GM19328 (cell line): ENCODE measurements at regions not wholly inside any gene's neighbourhood (a gene's known extent, or its start where the extent isn't known, plus 50 kb on each side); places are given as distances from the start of the nearest gene placed in this dataset.

ENCODE experiments used
- ATAC-seq: cut with Tn5 transposase; IDR thresholded peaks from one replicate; pipeline ENCODE4 v1.9.1; 2021; ENCODE audit warnings: mild to moderate bottlenecking, moderate library complexity; ENCODE audit not compliant: unreplicated experiment

DNA sequence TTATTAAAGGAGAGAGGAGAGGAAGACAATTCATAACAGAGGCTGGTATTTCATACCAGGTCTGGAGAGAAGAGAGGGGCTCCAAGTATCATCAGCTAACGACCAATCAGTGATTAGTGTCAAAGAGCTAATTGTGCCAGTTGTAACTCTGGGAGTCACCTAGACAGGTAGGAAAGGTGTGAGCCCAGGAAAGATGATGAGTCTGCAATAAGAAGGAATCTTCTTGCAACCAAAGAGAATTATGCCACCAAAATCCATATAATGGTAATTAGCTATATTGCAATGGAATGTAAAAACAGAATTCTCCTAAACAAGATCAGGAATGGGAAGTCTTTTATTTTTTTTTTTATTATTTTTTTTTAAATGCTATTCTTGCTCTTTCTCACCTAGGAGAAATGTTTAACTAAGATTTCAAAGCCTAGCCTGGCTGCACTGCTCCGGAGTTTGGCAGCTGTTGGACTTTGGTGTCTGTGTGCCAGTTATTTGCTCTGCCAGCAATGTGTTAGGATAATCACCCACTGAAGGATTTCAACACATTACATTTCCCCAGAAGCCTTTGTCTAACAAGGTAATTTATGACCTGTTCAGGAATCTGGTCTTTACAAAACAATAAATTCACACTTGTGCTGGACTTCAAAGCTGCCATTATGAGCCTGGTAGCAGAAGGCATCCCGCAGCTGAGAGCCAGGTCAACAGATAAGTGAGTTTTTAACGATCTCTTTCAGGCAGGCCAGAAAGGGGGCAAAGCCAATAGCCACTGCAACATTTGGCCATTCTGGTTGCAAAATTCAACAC lies 89.4 kb downstream of the FOXB1 start:
- no peak for ATAC-seq

DNA sequence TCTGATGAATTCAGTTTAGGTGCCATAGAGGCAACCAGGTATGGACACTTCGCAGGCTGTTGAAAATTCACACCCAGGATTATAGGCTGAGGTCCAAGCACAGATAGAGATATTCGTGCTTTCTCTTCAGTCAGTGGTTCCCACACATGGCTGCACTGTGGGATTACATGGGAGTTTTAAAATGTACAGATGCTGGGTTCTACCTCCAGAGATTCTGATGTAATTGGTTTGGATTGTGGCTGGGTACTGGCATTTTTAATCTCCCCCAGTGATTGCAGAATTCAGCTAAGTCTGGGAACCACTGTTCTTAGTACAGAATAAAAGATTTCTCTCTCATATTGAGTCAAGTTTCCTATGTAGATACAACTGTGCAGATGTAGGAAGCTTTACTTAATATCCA lies 91.6 kb downstream of the FOXB1 start:
- no peak for ATAC-seq

DNA sequence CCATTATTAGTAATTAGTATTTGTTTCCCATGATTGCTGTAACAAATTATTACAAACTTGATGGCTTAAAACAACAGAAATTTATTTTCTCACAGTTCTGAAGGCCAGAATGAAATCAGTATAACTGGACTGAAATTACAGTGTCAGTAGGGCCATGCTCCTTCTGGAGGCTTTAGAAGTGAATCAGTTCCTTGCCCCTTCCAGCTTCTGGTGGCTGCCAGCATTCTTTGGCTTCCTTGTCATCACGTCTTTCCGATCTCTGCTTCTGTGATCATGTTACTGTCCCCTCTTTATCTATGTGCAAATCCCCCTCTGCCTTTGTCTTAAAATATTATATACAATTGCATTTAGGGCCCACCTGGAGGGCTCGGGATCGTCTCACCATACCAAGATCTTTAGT lies 92.0 kb downstream of the FOXB1 start:
- ATAC-seq: no peak

DNA sequence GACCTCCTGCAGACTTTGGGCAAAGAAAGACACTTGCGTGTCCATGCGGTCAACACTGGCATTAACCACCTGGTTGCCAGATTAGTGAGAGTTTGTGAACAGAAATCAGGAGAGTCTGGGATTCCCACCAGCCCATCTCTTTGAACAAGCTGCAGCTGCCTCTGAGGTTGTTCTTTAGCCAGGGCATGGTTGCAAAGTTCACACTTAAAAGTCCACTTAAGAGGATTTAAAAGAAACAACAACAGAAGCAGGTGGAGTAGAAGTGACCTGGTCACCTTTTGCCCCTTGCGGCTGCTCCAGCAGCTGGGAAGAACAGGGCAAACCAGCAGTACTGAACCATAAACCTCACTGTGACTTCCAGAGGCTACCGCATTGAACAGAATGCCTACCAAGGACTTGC lies 97.3 kb downstream of the FOXB1 start:
- ATAC-seq: no peak

DNA sequence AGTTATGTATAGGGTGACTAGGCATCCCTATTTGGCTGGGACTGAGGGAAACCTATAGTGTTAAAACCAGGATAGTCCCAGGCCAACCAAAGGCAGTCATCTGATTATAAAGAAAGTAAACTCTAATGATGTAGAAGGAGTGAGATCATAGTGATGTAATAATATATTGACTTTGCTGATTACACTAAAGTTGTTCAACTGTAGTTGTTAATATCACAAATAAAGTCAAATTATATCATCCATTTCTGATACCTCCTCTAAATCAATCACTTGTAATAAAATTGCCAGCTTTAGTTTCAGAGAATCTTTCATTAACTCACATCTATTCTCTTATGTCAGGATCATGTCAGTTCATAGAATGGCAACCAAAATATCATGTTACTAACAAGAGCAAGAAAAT lies 98.6 kb downstream of the FOXB1 start:
- no peak for ATAC-seq

DNA sequence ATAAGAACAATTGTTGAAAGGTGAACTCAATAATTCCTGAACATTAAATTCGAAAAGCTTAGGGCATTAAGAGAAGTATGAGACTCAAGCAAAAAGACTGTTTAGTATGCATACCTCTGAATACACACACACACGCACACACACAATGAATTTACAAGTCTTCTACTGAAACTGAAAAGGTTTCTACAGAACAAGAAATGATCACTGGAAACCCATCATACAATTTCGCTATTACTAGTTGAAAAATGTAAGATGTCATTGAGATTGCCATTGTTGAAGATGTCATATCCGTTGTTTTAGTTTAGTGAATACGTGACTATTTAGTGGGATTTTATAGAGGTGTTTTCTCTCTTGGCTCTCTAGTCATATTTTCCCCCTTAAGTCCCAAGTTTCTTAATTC lies 106.8 kb downstream of the FOXB1 start:
- ATAC-seq: no peak

DNA sequence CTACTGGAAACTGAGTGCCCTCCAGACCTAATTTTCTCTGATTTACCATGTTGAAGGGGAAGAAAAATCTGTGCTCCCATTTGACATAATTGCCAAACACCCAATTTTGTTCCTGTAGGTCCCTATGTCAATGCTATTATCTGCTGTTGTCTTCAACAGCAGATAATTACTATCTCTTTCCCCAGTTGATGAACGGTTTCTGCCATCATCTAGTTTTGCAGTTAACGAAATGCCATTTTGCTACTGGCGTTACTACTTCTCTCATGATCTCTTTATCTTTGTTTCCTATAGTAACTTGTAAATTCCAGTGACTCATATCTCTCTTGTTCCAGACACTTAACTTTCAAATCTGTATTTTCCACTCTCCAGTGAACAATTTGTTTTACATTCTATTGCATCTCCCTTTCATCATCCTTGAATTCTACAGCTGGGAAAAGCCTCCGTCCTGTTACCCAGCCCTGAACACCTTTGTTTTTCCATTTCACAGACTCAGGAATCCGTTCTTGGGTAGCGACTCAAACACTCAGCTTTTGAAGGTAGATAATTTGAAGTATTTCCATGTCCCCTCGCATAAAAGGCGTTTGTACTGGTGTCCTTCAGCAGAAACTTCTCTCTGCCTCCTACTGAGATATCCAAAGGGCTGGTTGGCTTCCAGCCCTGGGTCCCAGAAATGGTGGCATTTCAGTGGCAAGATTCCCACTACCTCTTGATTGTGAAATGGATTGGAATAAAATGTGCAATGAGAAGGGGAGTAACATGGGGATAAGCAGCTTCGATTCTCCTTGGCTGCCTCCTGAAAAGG lies 111.7 kb downstream of the FOXB1 start:
- no peak for ATAC-seq

DNA sequence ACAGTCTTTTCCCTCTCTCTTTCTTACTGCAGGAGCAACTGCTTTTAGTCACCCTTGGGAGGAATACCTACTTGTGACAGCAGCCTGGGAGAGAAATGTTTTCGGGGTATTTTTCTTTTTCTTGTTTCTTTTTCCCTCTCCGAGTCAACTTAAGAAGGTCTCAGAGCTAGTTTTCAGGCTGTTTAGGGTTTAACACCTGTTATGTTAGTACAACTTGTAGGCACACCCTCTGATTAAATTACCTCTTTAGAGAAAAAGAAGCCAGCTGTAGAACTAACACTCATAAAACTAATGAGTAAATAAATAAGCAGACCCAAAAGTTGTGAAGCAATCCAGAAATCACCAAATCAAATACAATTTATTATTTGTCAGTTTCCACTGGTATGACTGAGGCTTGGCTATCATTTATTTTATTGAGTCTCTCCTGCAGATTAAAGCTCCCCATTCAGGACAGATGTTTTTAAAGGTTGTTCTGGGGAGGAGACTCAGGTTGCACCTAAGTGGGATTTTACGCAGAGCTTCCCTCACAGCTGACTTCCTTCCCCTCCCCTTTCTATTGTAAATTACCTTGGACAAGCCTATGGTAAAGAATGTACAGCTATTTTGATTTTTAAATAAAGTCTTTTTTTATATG lies 112.5 kb downstream of the FOXB1 start:
- no peak for ATAC-seq

DNA sequence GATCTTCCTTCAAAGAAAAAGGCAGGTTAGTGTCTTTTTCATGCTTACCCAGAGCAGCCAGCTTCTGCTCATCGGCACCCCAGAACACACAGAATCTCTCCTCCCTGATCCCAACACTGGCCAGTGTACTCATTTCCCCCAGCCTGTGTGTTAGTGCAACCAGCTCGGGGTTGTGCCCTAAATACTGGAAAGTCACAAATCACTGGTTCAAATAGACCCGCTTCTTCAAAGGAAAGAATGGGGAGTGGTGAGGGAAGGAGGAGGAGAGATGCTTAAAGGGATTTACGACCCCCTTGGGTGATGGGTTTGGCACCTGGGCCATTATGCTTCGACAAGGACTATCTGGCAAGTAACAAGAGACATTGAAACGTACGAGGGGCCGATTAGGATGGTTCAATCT lies 114.0 kb downstream of the FOXB1 start:
- no peak for ATAC-seq

DNA sequence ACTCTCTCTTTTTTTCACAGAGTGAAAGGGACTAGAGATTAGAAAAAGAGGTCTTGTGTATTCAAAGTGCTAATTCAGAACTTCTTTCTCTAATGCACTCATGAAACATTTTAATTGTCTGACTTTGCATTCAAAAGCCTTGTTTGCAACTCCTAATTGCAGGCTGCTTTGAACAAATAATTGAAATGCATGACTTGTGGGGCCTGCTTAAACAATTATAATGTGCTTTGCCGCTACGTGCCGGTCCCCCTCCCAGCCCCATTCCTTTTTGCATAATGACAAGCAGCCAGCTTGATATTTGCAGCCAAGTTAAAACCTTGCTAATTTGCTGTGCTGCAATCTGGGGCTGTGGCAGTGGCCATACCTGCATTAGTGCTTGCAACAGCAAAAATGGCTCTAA lies 114.5 kb downstream of the FOXB1 start:
- no peak for ATAC-seq

DNA sequence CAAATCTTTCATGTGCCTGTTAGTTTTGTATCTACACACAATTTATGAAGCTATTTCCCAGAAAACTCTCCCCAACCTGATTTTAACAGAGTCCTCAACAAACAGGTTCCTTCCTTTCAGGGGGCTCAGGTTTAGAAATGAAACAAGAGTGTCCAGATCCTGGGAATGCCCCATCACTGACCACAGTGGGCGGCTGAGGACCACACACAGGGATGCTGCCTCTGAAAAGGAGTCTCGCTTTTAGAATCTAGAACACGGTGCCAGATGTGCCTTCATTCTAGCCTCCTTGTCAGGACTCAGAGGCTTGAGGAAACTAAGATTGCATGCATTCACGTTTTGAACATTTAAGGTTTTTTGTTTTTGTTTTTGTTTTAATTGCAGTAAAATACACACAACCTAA lies 115.0 kb downstream of the FOXB1 start:
- ATAC-seq: no peak

DNA sequence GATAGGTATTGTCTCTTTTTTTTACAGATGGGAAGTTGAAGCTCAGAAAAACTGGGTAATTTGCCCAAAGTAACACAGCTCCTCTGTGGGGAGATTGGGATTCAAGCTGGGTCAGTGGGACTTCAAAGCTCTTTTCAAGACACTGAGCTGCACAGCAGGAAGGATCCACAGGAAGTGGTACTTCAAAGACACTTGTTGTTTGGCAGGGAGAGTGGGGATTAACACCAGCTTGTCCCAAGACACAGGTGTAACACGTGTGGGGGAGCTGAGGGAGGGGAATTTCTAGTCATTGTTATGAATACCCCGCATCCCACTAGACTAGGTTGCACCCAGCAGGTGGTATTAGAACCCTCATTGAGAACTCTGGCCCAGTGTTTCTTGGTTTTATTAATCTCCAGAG lies 116.0 kb downstream of the FOXB1 start:
- no peak for ATAC-seq

DNA sequence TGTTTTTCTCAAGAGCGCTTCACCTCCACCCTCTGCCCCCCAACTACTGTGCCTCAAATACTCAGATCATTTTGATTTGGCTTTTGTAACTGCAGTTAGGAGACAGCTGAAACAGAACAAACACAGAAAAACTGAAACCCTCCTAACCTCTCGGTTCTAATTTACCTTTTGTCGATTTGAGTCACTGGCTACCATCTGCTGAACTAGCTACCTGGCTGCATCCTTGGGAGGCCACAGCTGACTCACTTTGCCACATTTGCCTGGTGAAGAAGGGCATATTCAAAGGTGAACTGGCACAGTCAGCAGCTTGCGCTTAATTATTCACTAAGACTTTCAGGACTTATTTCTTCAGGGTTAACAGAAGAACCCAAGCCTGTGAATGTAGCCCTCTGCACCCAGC lies 117.7 kb downstream of the FOXB1 start:
- ATAC-seq: no peak

DNA sequence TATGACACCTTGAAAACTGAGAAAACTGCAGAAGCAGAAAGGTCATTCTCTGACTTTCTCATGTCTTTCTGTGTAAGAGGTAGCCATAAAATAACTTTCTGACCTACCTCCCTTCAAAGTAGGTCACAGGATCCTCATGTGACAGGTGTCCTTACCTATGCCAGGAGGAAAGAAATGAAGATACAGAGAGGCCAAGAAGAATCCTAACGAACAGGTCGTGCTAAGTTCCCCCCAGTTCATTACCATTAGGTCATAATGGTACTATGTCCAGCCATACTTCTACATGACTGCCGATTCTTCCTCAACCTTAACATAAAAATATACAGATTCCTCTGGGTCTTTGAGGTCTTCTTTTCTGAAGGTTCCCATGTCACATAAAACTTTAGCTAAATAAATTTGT lies 118.6 kb downstream of the FOXB1 start:
- ATAC-seq: no peak

DNA sequence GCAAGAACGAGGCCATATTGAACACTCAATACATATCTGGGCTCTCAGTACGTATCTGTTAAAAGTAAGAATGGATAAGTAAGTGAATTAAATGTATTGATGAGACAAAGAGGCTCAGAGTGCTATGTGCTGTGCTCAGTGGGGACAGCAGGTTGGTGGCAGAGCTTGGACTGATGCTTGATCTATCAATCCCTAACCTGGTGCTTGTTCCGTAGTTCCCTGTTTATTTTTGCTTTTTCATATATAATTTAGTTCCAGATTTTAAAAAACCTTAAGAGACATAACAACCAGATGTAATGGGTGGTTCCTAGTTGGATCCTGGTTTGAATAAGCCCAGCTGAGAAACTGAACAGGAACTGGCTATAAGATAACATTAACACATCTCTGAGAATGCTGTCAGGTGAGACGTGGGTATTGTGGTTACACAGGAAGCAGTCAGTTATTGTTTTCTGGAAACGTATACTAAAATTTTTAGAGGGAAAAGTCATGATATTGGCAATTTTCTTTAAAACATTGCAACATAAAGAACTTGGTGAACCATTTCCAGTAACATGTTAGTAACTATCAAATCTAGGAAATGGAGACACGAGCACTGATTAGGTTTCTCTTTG lies 120.5 kb downstream of the FOXB1 start:
- ATAC-seq: no peak

DNA sequence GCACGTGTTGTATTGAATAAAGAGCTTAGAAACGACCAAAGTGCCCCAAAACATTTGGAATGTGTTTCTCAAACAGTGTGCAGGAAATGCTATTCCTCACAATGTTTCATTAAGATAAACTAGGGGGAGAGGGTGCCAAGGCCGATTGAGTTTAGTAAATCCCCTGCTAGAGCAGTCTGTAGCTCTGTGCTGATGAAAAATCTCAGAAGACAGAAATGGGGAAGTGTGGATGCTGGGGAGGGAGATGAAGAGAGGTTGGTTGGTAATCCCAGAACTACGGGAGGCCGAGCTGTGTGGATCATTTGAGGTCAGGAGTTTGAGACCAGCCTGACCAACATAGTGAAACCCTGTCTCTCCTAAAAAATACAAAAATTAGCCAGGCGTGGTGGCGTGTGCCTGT lies 121.2 kb downstream of the FOXB1 start:
- no peak for ATAC-seq

DNA sequence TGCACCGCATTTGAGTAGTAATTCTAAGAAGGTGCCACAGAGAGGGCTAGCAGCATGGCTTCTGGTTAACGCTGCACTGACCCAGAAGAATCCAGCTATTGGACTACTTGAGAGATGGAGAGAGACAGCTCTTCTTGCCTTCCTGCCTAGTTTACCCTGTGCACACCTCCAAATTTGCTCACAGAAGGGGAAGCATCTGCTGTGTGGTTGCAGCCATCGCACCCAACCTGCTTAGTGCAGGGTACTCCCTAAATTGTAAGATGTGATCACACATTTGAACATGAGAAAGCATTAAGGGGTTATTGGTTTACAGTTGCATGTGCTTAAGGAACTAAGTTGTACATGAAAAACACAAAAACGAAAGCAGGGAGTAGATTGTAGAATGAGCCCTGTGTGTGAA lies 122.1 kb downstream of the FOXB1 start:
- no peak for ATAC-seq

DNA sequence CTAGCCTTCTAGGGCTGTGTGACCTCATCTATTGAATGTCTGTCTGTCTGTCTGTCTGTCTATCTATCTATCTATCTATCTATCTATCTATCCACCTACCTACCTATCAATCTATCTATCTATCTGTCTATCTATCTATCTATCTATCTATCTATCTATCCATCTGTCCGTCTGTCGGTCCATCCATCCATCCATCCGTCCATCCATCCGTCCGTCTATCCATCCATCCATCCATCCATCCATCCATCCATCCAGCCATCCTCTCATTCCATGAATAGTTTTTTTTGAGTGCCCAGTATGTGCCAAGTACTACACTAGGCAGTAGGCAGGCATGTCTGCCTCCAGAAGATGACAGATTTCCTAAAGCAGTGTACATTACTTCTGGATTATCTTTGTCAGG lies 122.5 kb downstream of the FOXB1 start:
- no peak for ATAC-seq

DNA sequence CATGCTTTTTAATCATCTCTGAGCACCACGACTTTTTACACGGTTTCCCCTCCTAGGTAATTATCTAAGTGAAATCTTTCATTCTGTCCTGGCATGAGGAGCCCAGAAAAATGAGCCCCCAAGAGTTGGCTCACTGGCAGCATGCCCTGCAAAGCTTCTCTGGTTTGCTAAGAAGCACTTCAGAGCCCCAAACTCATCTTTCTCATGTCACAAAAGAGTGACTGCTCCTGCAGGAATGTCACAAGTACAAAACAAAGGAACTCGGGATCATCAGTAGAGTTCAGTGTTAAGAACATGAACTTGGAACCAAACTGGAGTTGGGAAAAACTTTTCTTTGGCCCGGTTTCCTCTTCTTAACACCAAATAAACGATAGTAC lies 123.9 kb downstream of the FOXB1 start:
- no peak for ATAC-seq

DNA sequence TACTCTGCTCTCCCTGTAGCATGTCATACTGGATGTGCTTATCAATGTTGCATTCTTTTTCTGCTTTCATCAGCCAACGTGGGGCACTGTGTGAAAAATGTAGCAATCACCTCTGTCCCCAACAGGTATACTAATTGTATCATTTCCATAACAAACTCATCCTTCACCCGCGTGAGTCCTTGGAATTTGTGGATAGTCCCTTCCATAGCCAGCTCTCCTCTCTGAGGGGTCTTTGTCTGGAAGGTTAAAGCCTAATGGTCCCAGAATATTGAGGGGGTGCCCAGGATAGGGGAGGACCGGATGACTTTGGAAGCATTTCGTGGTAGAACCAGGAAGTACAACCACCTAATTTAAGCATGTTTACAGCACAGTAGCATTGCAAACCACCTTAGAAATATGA lies 124.6 kb downstream of the FOXB1 start:
- no peak for ATAC-seq

DNA sequence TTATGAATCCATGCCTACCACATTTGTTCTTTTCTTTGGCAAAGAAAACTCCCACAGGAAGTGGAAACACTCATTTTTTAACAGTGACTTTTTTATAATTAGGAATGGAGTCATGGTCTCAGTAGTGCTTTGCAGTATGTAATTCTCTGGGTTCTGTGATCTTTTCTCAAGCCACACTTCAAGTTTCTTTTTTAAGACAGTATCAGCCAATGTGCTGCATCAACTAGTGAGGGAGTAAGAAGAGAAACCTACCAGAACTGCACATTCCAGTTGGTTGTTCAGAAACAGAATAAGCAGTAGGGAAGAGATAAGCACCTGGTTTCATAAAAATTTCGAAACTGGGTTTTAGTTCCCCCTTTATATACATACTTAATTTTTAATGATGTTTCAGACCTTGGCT lies 126.3 kb downstream of the FOXB1 start:
- ATAC-seq: no peak

DNA sequence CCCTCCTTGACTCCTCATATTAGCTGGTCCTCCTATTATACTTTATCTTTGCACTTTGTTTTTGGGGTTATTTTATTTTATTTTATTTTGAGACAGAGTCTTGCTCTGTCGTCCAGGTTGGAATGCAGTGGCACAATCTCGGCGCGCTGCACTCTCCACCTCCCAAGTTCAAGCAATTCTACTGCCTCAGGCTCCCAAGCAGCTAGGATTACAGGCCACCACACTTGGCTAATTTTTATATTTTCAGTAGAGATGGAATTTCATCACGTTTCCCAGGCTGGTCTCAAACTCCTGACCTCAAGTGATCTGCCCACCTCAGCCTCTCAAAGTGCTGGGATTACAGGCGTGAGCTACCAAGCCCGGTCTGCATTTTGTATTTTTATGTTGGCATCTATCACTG lies 126.7 kb downstream of the FOXB1 start:
- no peak for ATAC-seq
